Natural killer cell treated with Interleukin-12 subunit alpha and Interleukin-12 subunit beta and Interleukin-15 and Interleukin-18, amount 100 ng/mL, for 72 hours (primary cell): ENCODE measurements at regions not wholly inside any gene's neighbourhood (a gene's known extent, or its start where the extent isn't known, plus 50 kb on each side); places are given as distances from the start of the nearest gene placed in this dataset.
A peak's percentile ranks its signal among the peaks of the same experiment; 100 is the strongest.
"Not testable (repeated sequence)": the region's sequence is repeated elsewhere in the genome, so short reads cannot be mapped to it uniquely, and the experiment has no call there.

Source experiments
- ATAC-seq, 2 donors: fragments of 150-1000 bp; cut with Tn5 transposase in 1 of 2; sonication (Bioruptor Pico), chemical (Tn5 transposase) in 1 of 2; 2 replicates each; pipeline ENCODE4 v1.10.0; 2021
- DNase-seq: peaks from one replicate; pipeline ENCODE4 v3.0.0; 2022; ENCODE audit warnings: low spot score
- H3K27ac Mint-ChIP-seq, 2 donors: 1 replicate in 1 of 2; 2 replicates in 1 of 2; pipeline ENCODE4 v1.8.0; 2022; ENCODE audit warnings: mixed read lengths in 2 of 2, mild to moderate bottlenecking in 1 of 2, moderate library complexity in 1 of 2
- H3K27me3 Mint-ChIP-seq, 2 donors: 1 replicate in 1 of 2; 2 replicates in 1 of 2; pipeline ENCODE4 v1.8.0; 2022; ENCODE audit warnings: mixed read lengths in 2 of 2
- H3K36me3 Mint-ChIP-seq: one replicate; pipeline ENCODE4 v1.8.0; 2022; ENCODE audit warnings: mixed read lengths
- H3K4me1 Mint-ChIP-seq, 2 donors: 1 replicate in 1 of 2; 2 replicates in 1 of 2; pipeline ENCODE4 v1.8.0; 2022; ENCODE audit warnings: low read depth in 2 of 2, mixed read lengths in 2 of 2, mild to moderate bottlenecking in 1 of 2
- H3K4me3 Mint-ChIP-seq: one replicate; pipeline ENCODE4 v1.8.0; 2022; ENCODE audit warnings: mixed read lengths
- H3K9me3 Mint-ChIP-seq: 2 replicates; pipeline ENCODE4 v1.8.0; 2022; ENCODE audit warnings: mixed read lengths

GRCh38 chr1:143778178-143778577, 193.6 kb downstream of the FAM72C start:
- ATAC-seq = peak; percentile 60 to 67
- not testable (repeated sequence) for H3K4me1 Mint-ChIP-seq, DNase-seq, H3K4me3 Mint-ChIP-seq, H3K36me3 Mint-ChIP-seq, H3K9me3 Mint-ChIP-seq, H3K27ac Mint-ChIP-seq, H3K27me3 Mint-ChIP-seq

- not testable (repeated sequence) for H3K27me3 Mint-ChIP-seq, H3K36me3 Mint-ChIP-seq, H3K9me3 Mint-ChIP-seq
These were observed 207.0 kb downstream of the FAM72C start for GRCh38 chr1:143764831-143765230.

GRCh38 chr1:143760366-143760765, 211.4 kb downstream of the FAM72C start:
- not testable (repeated sequence) for H3K4me3 Mint-ChIP-seq, DNase-seq, ATAC-seq, H3K27me3 Mint-ChIP-seq, H3K36me3 Mint-ChIP-seq, H3K4me1 Mint-ChIP-seq, H3K27ac Mint-ChIP-seq, H3K9me3 Mint-ChIP-seq

More at GRCh38 chr1:143764831-143765230, 207.0 kb downstream of the FAM72C start:
- ATAC-seq, DNase-seq, H3K4me1 Mint-ChIP-seq, H3K4me3 Mint-ChIP-seq, H3K27ac Mint-ChIP-seq: not testable (repeated sequence)

- H3K9me3 Mint-ChIP-seq, H3K36me3 Mint-ChIP-seq, H3K27me3 Mint-ChIP-seq, H3K27ac Mint-ChIP-seq, DNase-seq, H3K4me3 Mint-ChIP-seq, H3K4me1 Mint-ChIP-seq: not testable (repeated sequence)
- ATAC-seq = peak in 1 of 2 donors; percentile 24
These were observed 215.8 kb downstream of the FAM72C start for GRCh38 chr1:143755961-143756360.

GRCh38 chr1:143748906-143749305, 222.9 kb downstream of the FAM72C start:
- H3K4me1 Mint-ChIP-seq = no peaks in the 10 kb centered on the region
- H3K4me3 Mint-ChIP-seq = no peak overlapping the region
- DNase-seq = no peak
- no peak overlapping the region for H3K27ac Mint-ChIP-seq
- H3K36me3 Mint-ChIP-seq = no peaks in the 10 kb centered on the region
- peaks cover 0 to 6% of the 10 kb centered on the region in 2 donors for H3K27me3 Mint-ChIP-seq
- ATAC-seq = no peak
- H3K9me3 Mint-ChIP-seq = no peaks in the 10 kb centered on the region

DNA sequence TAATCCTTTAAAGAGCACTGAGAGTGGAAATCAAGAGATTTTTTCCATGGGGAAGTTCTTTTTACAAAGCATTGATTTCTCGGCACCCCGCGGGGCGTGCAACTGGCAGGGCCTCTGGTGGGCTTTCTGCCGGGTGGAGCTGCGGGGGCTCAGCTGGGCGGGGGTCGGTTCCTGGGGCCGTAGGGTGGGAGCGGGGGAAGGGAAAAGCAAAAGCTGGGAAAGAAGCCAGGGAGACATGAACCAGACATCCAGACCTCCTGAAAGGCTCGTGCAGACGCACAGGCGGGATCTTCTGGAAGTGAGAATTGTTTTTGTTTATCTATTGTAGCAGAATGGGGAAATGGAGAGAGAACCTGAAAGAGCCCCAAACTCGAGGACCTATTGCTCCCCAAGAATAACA, 235.2 kb downstream of the FAM72C start:
- Mint-ChIP-seq H3K9me3 (peaks cover 3% of the 10 kb centered on the region), H3K27me3 (peaks cover 23 to 44% of the 10 kb centered on the region in 2 donors), H3K27ac (no peak overlapping the region), H3K4me1 (no peaks in the 10 kb centered on the region), H3K36me3 (no peaks in the 10 kb centered on the region), H3K4me3 (no peak overlapping the region)
- DNase-seq = no peak
- no peak for ATAC-seq

DNA sequence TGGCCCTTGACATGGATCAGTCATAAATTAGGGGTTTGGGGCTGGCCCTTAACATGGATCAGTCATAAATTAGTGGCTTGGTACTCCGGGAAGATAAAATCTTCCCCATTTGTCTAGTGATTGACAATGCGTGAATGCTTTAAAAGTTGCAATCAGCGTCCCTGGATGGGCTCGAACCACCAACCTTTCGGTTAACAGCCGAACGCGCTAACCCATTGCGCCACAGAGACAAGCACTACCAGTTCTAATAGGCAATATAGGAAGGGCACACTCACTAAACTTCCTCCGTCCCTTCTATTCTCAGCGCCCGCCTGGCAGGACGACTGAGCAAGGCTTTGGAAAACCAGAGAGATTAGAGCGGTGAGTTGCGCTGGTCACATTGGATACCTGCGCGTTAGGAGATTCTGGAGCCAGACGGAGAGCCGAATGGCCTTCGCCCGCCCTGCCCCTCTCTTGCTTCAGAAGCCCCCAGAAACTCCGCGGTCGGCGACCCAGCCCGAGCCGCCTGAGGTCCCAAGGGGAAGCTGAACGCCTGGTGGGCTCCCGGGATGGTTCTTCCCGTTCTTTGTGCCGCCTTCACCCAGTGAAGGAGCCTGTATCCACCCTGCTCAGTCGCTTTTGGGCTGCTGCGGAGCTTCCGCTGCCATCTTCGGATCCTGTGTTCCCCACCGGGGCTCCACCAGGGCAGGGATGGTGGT, 235.9 kb downstream of the FAM72C start:
- Mint-ChIP-seq H3K27me3 (peaks cover 28 to 50% of the 10 kb centered on the region in 2 donors), H3K9me3 (peaks cover 3% of the 10 kb centered on the region), H3K4me1 (no peaks in the 10 kb centered on the region), H3K27ac (no peak overlapping the region), H3K36me3 (no peaks in the 10 kb centered on the region), H3K4me3 (no peak overlapping the region)
- DNase-seq (no peak), ATAC-seq (no peak)

DNA sequence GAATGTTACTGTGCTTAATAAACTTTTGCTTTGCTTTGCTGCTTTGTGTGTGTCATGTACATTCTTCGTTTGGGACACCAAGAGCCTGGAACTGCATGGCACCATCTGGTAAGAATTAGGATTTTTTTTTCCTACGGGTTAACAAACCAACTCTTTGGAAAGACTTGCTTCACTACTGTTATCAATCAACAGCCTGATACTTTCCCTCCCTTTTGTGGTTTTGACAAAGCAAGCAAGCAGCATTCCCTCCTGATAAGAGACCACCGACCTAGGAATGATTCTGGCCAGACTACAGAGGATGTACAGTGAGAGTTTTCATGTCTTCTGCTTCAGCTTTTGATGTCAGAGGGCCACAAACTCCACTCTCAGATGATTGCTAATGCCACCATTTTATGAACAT, 237.5 kb downstream of the FAM72C start:
- H3K4me1 Mint-ChIP-seq, H3K27ac Mint-ChIP-seq, ATAC-seq, H3K4me3 Mint-ChIP-seq, H3K9me3 Mint-ChIP-seq, DNase-seq, H3K36me3 Mint-ChIP-seq: not testable (repeated sequence)
- peaks cover 32 to 54% of the 10 kb centered on the region in 2 donors for H3K27me3 Mint-ChIP-seq

DNA sequence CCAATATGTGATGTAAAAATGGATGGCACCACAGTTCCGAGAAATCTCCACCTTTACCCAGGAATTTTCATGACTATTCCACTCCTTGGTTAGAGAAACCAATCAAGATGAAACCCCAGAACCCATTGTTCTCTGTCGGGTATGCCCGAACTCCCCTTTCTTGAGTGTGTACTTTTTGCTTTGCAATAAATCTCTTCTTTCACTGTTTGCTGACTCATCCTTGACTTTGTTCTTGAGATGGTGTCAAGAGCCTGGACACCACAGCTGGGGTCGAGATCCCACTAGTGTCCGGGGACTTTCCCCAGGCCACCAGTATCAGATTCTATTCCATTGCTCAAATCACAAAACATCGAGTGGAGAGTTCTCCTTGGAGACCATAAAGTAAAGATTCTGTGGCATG, 240.9 kb downstream of the FAM72C start:
- H3K4me3 Mint-ChIP-seq = peak overlapping the region; percentile 13
- peaks cover 33 to 56% of the 10 kb centered on the region in 2 donors for H3K27me3 Mint-ChIP-seq
- not testable (repeated sequence) for H3K9me3 Mint-ChIP-seq, H3K4me1 Mint-ChIP-seq, ATAC-seq, H3K27ac Mint-ChIP-seq, DNase-seq, H3K36me3 Mint-ChIP-seq

- H3K36me3 Mint-ChIP-seq, H3K9me3 Mint-ChIP-seq, DNase-seq, H3K4me1 Mint-ChIP-seq: not testable (repeated sequence)
- peak overlapping the region; percentile 34 for H3K4me3 Mint-ChIP-seq
- peak overlapping the region in 1 of 2 donors; percentile 75 for H3K27ac Mint-ChIP-seq
- ATAC-seq = peak; percentile 66 to 79
- H3K27me3 Mint-ChIP-seq = peaks cover 30 to 48% of the 10 kb centered on the region in 2 donors
These were observed 242.2 kb downstream of the FAM72C start for GRCh38 chr1:143729449-143730111.

GRCh38 chr1:143728802-143729448, 242.9 kb downstream of the FAM72C start:
- H3K36me3 Mint-ChIP-seq, DNase-seq, H3K4me1 Mint-ChIP-seq, H3K4me3 Mint-ChIP-seq, H3K9me3 Mint-ChIP-seq: not testable (repeated sequence)
- peak; percentile 94 to 95 for ATAC-seq
- Mint-ChIP-seq H3K27me3 (peaks cover 28 to 43% of the 10 kb centered on the region in 2 donors), H3K27ac (peak overlapping the region in 1 of 2 donors; percentile 75)

GRCh38 chr1:143727263-143727662, 244.5 kb downstream of the FAM72C start:
- no peaks in the 10 kb centered on the region for H3K4me1 Mint-ChIP-seq
- DNase-seq = no peak
- H3K4me3 Mint-ChIP-seq = no peak overlapping the region
- ATAC-seq = no peak
- H3K36me3 Mint-ChIP-seq = peaks cover 4% of the 10 kb centered on the region
- no peak overlapping the region for H3K27ac Mint-ChIP-seq
- peaks cover 3% of the 10 kb centered on the region for H3K9me3 Mint-ChIP-seq
- peaks cover 24 to 36% of the 10 kb centered on the region in 2 donors for H3K27me3 Mint-ChIP-seq

GRCh38 chr1:143721024-143721373, 250.8 kb downstream of the FAM72C start:
- Mint-ChIP-seq H3K4me3 (peak overlapping the region; percentile 42), H3K27ac (no peak overlapping the region), H3K9me3 (no peaks in the 10 kb centered on the region), H3K4me1 (no peaks in the 10 kb centered on the region), H3K27me3 (peaks cover 18 to 24% of the 10 kb centered on the region in 2 donors), H3K36me3 (no peaks in the 10 kb centered on the region)
- DNase-seq (no peak), ATAC-seq (no peak)
